DMS53 treated with DMSO at 0.1 percent for 48 hours (cell line): ENCODE measurements at regions not wholly inside any gene's neighbourhood (a gene's known extent, or its start where the extent isn't known, plus 50 kb on each side); places are given as distances from the start of the nearest gene placed in this dataset.

Source experiments
- DNase-seq: peaks from one replicate; lab custom pipeline; 2025; ENCODE audit not compliant: unreplicated experiment; lab: John Stamatoyannopoulos, UW

- DNase-seq = no peak
Measured at GRCh38 chr2:16166327-16166981, 226.1 kb downstream of the MYCN start.

DNA sequence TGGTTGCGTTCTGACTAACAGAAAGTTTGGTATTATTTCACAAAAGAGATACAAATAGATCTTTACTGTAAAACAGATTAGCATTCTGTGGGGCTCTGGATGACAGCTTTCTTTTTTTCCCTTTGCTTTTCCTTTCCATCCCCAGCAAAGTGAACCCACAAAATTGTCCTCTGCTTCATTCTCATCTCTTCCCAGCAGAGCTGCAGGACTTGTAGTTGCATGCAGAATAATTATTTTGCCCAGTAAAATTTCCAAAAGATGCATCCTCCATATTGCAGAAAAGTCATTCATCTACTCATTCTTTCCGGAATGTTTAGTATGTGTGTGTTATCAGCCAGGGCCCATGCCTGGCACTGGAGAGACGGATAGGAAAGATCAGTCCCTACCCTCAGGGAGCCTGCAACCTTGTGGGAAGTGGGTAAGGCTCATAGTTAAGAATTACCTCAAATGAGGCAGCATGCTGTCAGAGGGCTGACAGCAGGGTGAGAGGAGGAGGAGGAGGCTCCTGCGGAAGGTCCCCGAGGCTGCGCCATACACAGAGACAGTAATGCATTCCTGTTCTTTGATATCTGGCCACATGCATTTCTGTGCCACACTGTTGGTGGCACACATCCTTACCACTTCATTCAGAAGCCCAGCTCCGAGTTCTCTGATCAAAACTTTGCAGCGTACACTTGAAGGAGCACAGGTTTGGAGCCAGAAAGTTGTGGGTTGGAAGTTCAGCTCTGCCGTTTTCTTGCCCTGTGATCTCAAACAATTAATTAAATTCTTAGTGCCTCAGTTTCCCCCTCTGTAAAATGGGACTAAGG lies 225.4 kb downstream of the MYCN start:
- DNase-seq = no peak

- no peak for DNase-seq
Measured at GRCh38 chr2:16162491-16163040, 222.2 kb downstream of the MYCN start.

GRCh38 chr2:16161768-16162490 lies 221.6 kb downstream of the MYCN start:
- no peak for DNase-seq

DNA sequence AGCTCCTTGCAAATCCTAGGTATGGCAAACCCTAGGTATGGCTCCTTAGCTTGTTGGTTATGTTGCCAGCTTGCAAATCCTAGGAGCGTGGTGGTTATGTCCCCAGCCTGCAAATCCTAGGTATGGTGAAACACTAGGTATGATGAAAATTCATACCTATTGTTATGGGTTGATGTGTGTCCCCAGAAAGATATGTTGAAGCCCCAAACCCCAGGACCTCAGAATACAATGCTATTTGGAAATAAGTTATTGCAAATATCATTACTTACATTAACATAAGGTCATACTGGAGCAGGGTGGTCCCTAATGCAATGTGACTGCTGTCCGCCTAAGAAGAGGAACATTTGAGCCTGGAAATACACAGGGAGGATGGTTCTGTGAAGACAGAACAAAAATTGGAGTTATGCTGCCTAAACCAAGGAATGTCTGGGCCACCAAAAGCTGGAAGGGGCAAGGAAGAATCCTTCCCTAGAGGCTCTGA lies 220.8 kb downstream of the MYCN start:
- DNase-seq = no peak

DNA sequence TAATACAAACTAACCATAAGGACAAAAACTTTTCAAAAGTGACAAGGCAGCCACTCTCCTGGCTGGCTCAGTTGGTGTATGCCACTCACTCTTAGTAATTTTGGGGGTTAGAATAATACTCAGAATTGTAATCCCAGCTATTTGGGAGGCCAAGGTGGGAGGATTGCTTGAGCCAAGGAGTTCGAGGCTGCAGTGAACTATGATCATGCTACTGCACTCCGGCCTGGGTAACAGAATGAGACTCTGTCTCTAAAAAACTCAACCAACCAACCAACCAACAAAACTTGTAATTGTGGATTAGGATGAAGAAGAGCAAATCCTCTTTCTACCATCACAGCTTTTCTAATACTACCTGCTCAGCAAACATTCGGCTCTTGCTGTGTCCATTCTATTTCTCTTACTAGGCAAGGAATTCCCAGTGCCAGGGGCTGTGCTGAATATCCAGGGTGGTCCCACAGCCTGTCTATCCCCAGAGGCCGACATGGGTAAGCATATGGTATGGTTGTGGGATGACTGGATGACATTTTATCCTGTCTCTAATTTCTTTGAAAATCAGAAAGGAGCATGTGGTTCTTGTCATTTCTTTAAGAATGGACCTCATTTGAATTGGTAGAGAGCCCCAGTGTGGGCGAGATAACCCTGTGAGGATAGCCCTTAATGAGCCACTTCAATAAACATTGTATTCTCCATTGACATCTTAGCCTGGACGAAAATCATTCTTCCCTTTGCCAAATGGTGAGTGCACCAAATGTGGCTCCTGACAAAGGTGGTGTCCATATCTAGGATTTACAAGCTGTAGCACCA lies 220.1 kb downstream of the MYCN start:
- DNase-seq = no peak

GRCh38 chr2:16156411-16156810 lies 216.1 kb downstream of the MYCN start:
- DNase-seq = no peak

DNA sequence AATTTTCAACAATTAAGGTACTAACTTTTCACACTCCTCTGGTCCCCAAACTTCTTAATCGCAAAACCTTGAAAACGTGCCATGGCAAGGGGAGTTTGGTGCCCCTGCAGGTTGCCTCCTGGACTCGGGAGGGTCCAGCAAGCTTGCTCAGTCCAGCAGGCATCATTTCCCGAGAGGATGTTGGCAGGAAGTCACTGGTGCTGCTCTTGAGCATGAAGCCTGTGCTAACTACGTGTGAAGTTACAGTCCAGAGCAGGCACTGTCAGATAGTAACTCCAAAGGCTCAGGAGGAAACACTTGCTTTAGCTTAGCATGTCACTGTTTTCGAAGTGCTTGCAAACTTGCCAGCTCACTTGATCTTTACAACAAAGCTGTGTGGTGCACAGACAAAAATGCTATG lies 215.4 kb downstream of the MYCN start:
- no peak for DNase-seq

GRCh38 chr2:16155366-16155765 lies 215.0 kb downstream of the MYCN start:
- no peak for DNase-seq

DNA sequence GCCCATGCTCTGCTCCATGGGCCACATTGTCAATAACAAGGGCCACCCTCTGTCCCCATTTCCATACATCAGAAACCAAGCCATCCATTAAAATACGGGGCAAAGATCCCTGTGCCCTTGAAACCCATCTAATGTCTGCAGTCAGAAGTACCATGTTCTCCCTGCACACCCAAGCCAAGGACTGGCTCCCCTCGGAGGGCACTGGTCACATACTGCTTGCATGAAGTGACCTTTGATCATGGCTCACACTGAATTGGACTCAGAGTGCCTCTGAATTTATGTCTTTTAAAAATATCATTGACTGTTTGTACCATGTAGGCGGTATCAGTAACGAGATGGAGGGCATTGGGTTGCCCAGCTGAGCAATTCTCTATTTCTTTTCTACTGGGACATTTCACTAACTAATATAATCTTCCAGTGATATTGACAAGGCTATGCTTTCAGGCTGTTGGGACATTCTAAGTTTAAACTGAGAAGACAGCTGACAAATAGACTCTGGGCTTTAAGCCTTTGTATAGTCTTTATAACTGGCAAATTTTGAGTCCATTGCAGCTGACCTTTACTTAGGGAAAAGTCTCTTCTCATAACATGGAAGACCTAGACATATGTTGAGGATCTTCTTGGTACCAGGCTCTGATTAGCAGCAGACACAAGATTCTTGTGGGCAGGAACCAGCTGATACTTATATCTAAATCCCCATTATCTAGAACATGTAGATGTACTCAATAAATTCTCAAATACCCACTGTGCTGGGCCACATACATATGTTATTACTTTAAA lies 214.3 kb downstream of the MYCN start:
- DNase-seq = no peak

- no peak for DNase-seq
Measured at GRCh38 chr2:16154061-16154460, 213.7 kb downstream of the MYCN start.

DNA sequence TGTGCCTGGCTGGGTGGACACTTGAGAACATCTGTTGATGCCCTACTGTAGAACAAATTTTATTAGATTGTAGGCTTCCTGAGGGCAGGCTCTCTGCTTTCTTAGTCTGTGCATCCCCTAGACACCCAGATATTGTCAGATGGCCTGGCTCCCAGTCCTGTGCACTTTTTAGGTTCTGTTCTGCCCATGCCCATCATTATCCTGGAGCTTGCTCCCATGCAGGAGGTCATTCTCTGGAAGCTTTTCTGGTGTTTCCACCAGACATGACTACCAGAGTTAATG lies 213.3 kb downstream of the MYCN start:
- no peak for DNase-seq

DNA sequence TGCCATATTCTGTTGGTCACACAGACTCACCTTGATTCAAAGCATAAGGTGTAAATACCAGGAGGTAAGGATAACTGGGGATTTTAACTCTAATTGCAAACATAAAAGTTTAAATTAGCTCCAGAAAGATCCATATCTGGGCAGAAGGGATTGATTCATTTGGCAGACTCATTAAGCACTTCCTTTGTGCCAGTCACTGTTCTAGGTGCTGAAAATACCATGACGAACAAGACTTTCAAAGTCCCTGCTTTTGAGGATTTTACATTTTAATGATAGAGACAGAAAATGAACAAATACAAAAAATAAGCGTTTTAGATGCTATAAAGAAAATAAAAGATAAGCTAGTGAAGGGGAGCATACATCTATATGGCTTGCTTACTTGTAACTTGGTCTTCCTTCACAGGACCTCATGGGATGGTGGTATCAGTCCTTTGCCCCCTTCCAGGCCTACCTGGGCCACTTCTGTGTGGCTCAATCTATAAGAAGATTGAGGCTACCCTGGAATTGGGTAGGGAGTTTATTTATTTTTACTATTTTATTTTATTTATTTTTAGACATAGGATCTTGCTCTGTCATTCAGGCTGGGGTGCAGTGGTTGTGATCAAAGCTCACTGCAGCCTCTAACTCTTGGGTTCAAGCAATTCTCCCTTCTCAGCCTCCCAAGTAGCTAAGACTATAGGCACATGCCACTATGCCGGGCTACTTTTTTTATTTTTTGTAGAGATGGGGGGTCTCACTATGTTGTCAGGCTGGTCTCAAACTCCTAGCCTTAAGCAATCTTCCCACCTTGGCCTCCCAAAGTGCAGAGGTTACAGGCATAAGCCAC lies 212.8 kb downstream of the MYCN start:
- DNase-seq = no peak

GRCh38 chr2:16152071-16152927 lies 211.9 kb downstream of the MYCN start:
- no peak for DNase-seq

GRCh38 chr2:16151651-16152050 lies 211.3 kb downstream of the MYCN start:
- DNase-seq = no peak

- no peak for DNase-seq
Measured at GRCh38 chr2:16151281-16151570, 210.9 kb downstream of the MYCN start.

DNA sequence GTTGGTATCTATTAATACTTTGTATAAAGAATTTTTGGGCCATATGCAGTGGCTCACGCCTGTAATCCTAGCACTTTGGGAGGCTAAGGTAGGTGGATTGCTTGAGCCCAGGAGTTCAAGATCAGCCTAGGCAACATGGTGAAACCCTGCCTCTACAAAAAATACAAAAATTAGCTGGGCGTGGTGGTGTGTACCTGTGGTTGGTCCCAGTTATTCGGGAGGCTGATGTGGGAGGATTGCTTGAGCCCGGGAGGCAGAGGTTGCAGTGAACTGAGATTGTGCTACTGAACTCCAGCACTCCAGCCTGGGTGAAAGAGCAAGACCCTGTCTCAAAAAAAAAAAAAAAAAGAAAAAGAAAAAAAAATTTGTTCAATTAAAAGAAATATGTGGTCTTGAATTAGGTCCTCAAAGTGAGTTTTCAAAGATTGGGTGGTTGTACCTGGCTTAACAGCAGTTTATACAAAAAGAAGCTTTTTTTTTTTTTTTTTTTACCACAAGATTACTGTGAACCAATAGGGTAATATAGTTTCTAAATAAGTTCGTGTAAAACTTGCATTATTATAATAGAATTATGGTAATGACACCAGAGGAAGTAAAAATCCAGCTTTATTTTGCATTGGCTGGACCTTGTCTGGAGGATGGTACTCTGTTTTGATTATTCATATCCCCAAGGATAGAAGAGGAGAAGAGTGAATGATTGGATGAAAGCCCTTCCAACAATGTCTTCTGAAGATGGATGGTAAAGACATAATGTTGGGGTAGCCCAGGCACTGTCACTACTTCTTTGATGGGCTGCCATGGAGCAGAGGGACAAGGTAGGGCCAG lies 210.3 kb downstream of the MYCN start:
- DNase-seq = no peak
